Bronchial epithelial cell (primary cell): ENCODE measurements at regions not wholly inside any gene's neighbourhood (a gene's known extent, or its start where the extent isn't known, plus 50 kb on each side); places are given as distances from the start of the nearest gene placed in this dataset.

ENCODE experiments used
- DNase-seq: peaks from one replicate; pipeline ENCODE4 v3.0.0-alpha.2; 2010; ENCODE audit warnings: low read depth
- FAIRE-seq: peaks from 2 replicates; lab custom pipeline; 2011; peaks lifted over from hg19 to GRCh38; lab: Jason Lieb, UNC
- H3K27me3 ChIP-seq: 2 replicates; pipeline ENCODE4 v1.5.1; 2011; ENCODE audit warnings: low read length; ENCODE audit not compliant: control insufficient read depth, insufficient read depth
- H3K36me3 ChIP-seq: 2 replicates; pipeline ENCODE4 v1.5.1; 2011; ENCODE audit warnings: low read length; ENCODE audit not compliant: control insufficient read depth, insufficient read depth
- H3K4me3 ChIP-seq: 2 replicates; pipeline ENCODE4 v1.5.1; 2011; ENCODE audit warnings: mild to moderate bottlenecking, low read depth, low read length, control low read depth
- CTCF ChIP-seq: IDR thresholded peaks from 2 replicates; pipeline ENCODE4 v1.5.1; 2011; ENCODE audit warnings: mild to moderate bottlenecking, moderate library complexity, low read length, control low read depth, inconsistent platforms; ENCODE audit not compliant: insufficient read depth, severe bottlenecking

- Histone ChIP-seq H3K27me3 (no peaks in the 10 kb centered on the region), H3K4me3 (no peak overlapping the region), H3K36me3 (no peaks in the 10 kb centered on the region)
- DNase-seq (no peak), FAIRE-seq (no peak)
- TF ChIP-seq CTCF = no peak
Observed at GRCh38 chr10:10685566-10685965, 332.1 kb upstream of the CELF2 start.

GRCh38 chr10:10687751-10688150 is 329.9 kb upstream of the CELF2 start:
- no peak for FAIRE-seq
- Histone ChIP-seq H3K27me3 (no peaks in the 10 kb centered on the region), H3K36me3 (no peaks in the 10 kb centered on the region), H3K4me3 (no peak overlapping the region)
- no peak for TF ChIP-seq CTCF
- DNase-seq = no peak

- no peaks in the 10 kb centered on the region for H3K27me3 ChIP-seq
- H3K36me3 ChIP-seq = no peaks in the 10 kb centered on the region
- FAIRE-seq = no peak
- no peak overlapping the region for H3K4me3 ChIP-seq
- TF ChIP-seq CTCF = no peak
- no peak for DNase-seq
Observed at GRCh38 chr10:10699427-10699826, 318.2 kb upstream of the CELF2 start.

GRCh38 chr10:10701084-10701611 is 316.5 kb upstream of the CELF2 start:
- H3K36me3 ChIP-seq = no peaks in the 10 kb centered on the region
- no peak overlapping the region for H3K4me3 ChIP-seq
- no peak for TF ChIP-seq CTCF
- FAIRE-seq (no peak), DNase-seq (no peak)
- no peaks in the 10 kb centered on the region for H3K27me3 ChIP-seq

- TF ChIP-seq CTCF = no peak
- DNase-seq = no peak
- FAIRE-seq = no peak
- Histone ChIP-seq H3K27me3 (no peaks in the 10 kb centered on the region), H3K4me3 (no peak overlapping the region), H3K36me3 (no peaks in the 10 kb centered on the region)
Observed at GRCh38 chr10:10702211-10702610, 315.5 kb upstream of the CELF2 start.

- FAIRE-seq (no peak), DNase-seq (no peak)
- no peaks in the 10 kb centered on the region for H3K36me3 ChIP-seq
- H3K4me3 ChIP-seq = no peak overlapping the region
- no peak for TF ChIP-seq CTCF
- H3K27me3 ChIP-seq = no peaks in the 10 kb centered on the region
Observed at GRCh38 chr10:10703382-10703781, 314.3 kb upstream of the CELF2 start.
